PFSK-1 (cell line): ENCODE measurements at regions not wholly inside any gene's neighbourhood (a gene's known extent, or its start where the extent isn't known, plus 50 kb on each side); places are given as distances from the start of the nearest gene placed in this dataset.

Source experiments
- FOXP2 ChIP-seq: optimal IDR thresholded peaks from 2 replicates; pipeline ENCODE3; 2011; ENCODE audit warnings: borderline replicate concordance, control low read depth, inconsistent platforms; ENCODE audit not compliant: insufficient read depth; ENCODE audit errors: extremely low read length, extremely low read depth
- POLR2AphosphoS5 ChIP-seq: IDR thresholded peaks from 2 replicates; pipeline ENCODE4 v1.6.1; 2012; ENCODE audit warnings: low read depth, mild to moderate bottlenecking, control low read depth, low read length, moderate library complexity
- REST ChIP-seq, 2 experiments: IDR thresholded peaks; 2 replicates each; pipeline versions ENCODE4 v1.6.1 to v1.8.0; 2011 to 2012; ENCODE audit warnings: low read depth in 2 of 2, low read length in 2 of 2, control low read depth in 1 of 2, inconsistent platforms in 1 of 2, mild to moderate bottlenecking in 1 of 2, moderate library complexity in 1 of 2; ENCODE audit not compliant: insufficient read depth in 1 of 2
- SIN3A ChIP-seq: IDR thresholded peaks from 2 replicates; pipeline ENCODE4 v1.6.1; 2012; ENCODE audit warnings: mild to moderate bottlenecking, low read length, moderate library complexity, borderline replicate concordance; ENCODE audit not compliant: insufficient read depth
- TAF1 ChIP-seq: IDR thresholded peaks from 2 replicates; pipeline ENCODE4 v1.6.1; 2012; ENCODE audit warnings: low read length, control low read depth, borderline replicate concordance; ENCODE audit not compliant: insufficient read depth

GRCh38 chr12:116650585-116651087, 87.2 kb downstream of the SPRING1 start:
- TF ChIP-seq TAF1 (no peak), POLR2AphosphoS5 (no peak), REST (IDR thresholded peaks at IDR 0.05; ENCODE audit: insufficient read depth in 1 of 2, low read depth in 2 of 2, low read length in 2 of 2) (no peak), SIN3A (no peak), FOXP2 (no peak)

GRCh38 chr12:116650062-116650461, 87.8 kb downstream of the SPRING1 start:
- TF ChIP-seq POLR2AphosphoS5 (no peak), TAF1 (no peak), REST (IDR thresholded peaks at IDR 0.05; ENCODE audit: insufficient read depth in 1 of 2, low read depth in 2 of 2, low read length in 2 of 2) (no peak), SIN3A (no peak), FOXP2 (no peak)

- TF ChIP-seq SIN3A (no peak), TAF1 (no peak), REST (IDR thresholded peaks at IDR 0.05; ENCODE audit: insufficient read depth in 1 of 2, low read depth in 2 of 2, low read length in 2 of 2) (no peak), POLR2AphosphoS5 (no peak)
Measured at GRCh38 chr12:116647813-116648212, 88.6 kb downstream of the MAP1LC3B2 start.

GRCh38 chr12:116646901-116647300, 87.7 kb downstream of the MAP1LC3B2 start:
- TF ChIP-seq REST (IDR thresholded peaks at IDR 0.05; ENCODE audit: insufficient read depth in 1 of 2, low read depth in 2 of 2, low read length in 2 of 2) (no peak), TAF1 (no peak), POLR2AphosphoS5 (no peak), SIN3A (no peak), FOXP2 (no peak)

- TF ChIP-seq REST (IDR thresholded peaks at IDR 0.05; ENCODE audit: insufficient read depth in 1 of 2, low read depth in 2 of 2, low read length in 2 of 2), result no peak
Measured at GRCh38 chr12:116644806-116645205, 85.6 kb downstream of the MAP1LC3B2 start.
